ENCODE measurements at regions not wholly inside any gene's neighbourhood (a gene's known extent, or its start where the extent isn't known, plus 50 kb on each side); places are given as distances from the start of the nearest gene placed in this dataset.

GRCh38 chr5:174386846-174387245 lies 337.5 kb upstream of the MSX2 start:
- Histone ChIP-seq H3K9me3 (ENCODE audit: control insufficient read depth in 1 of 2, insufficient read depth in 1 of 2, low read depth in 1 of 2, low read length in 2 of 2) (no peaks in the 10 kb centered on the region), H3K27ac (ENCODE audit: low read depth, low read length) (no peak overlapping the region), H4K20me1 (ENCODE audit: insufficient read depth) (no peaks in the 10 kb centered on the region), H3K36me3 (ENCODE audit: control insufficient read depth in 1 of 2, insufficient read depth in 2 of 2, low read length in 2 of 2) (no peaks in the 10 kb centered on the region), H3K4me3 (replicated peaks in 1 of 2; ENCODE audit: low read depth in 1 of 2, low read length in 2 of 2) (no peak overlapping the region), H3K27me3 (ENCODE audit: insufficient read depth, low read length) (peaks cover 40% of the 10 kb centered on the region), H3K9ac (ENCODE audit: low read length) (no peak overlapping the region), H3K9me2 (ENCODE audit: insufficient read depth) (no peaks in the 10 kb centered on the region), H3K79me2 (ENCODE audit: insufficient read depth, low read length) (no peaks in the 10 kb centered on the region), H3K4me2 (ENCODE audit: low read length) (no peak overlapping the region), H2AFZ (ENCODE audit: low read depth, low read length, poor library complexity, severe bottlenecking) (no peak overlapping the region), H3K4me1 (ENCODE audit: control insufficient read depth in 1 of 2, insufficient read depth in 2 of 2, low read length in 2 of 2) (peaks cover 8 to 21% of the 10 kb centered on the region in 2 experiments)
- BruUV-seq (replicated peaks) = no TSS peak
- DNase-seq (ENCODE audit: low read depth, low spot score) (no peak), ATAC-seq (no peak)
- ChIA-PET POLR2A (no interaction called here), RAD21 (ENCODE audit: low non-redundant PET in 1 of 2, low total read pairs in 2 of 2, uncharacterized antibody in 2 of 2, unreplicated experiment in 2 of 2) (no interaction called here), CTCF (no interaction called here)
- TF ChIP-seq ELF1 (IDR thresholded peaks at IDR 0.05; ENCODE audit: borderline replicate concordance, low read depth) = no peak
- no peak for TF ChIP-seq EGR1 (IDR thresholded peaks at IDR 0.05; ENCODE audit: low read depth)
- no peak for TF ChIP-seq EZH2 (IDR thresholded peaks at IDR 0.05)
- intact Hi-C loops (cut with micrococcal nuclease) = no loop called here

GRCh38 chr5:174387448-174387847 lies 336.9 kb upstream of the MSX2 start:
- BruUV-seq (replicated peaks) = no TSS peak
- TF ChIP-seq ZNF274 (IDR thresholded peaks at IDR 0.05; ENCODE audit: low read depth, low read length) (no peak), RAD21 (IDR thresholded peaks at IDR 0.05; ENCODE audit: low read depth) (no peak), EZH2 (IDR thresholded peaks at IDR 0.05) (no peak), CEBPB (IDR thresholded peaks at IDR 0.05; ENCODE audit: low read depth) (no peak), CTCF (IDR thresholded peaks at IDR 0.05 in 2 of 3, conservative IDR thresholded peaks at IDR 0.05 in 1 of 3; ENCODE audit: borderline replicate concordance in 1 of 3, insufficient read depth in 1 of 3, low read depth in 2 of 3, low read length in 2 of 3) (no peak), EZH2phosphoT487 (IDR thresholded peaks at IDR 0.05; ENCODE audit: borderline replicate concordance) (no peak), POLR2A (IDR thresholded peaks at IDR 0.05; ENCODE audit: borderline replicate concordance, extremely low read depth, insufficient read depth, insufficient read length) (no peak), JUND (IDR thresholded peaks at IDR 0.05) (no peak), ZFX (IDR thresholded peaks at IDR 0.05) (no peak), ZBTB33 (IDR thresholded peaks at IDR 0.05; ENCODE audit: extremely low read depth, insufficient replicate concordance, low read length) (no peak), POLR2AphosphoS5 (IDR thresholded peaks at IDR 0.05; ENCODE audit: low read depth, low read length) (no peak), ELF1 (IDR thresholded peaks at IDR 0.05; ENCODE audit: borderline replicate concordance, low read depth) (no peak), MAX (IDR thresholded peaks at IDR 0.05) (no peak), ATF3 (IDR thresholded peaks at IDR 0.05) (no peak)

More at GRCh38 chr5:174387448-174387847, 336.9 kb upstream of the MSX2 start:
- Histone ChIP-seq H3K9me2 (ENCODE audit: insufficient read depth) (no peaks in the 10 kb centered on the region), H2AFZ (ENCODE audit: low read depth, low read length, poor library complexity, severe bottlenecking) (no peak overlapping the region), H4K20me1 (ENCODE audit: insufficient read depth) (no peaks in the 10 kb centered on the region), H3K79me2 (ENCODE audit: insufficient read depth, low read length) (no peaks in the 10 kb centered on the region), H3K9ac (ENCODE audit: low read length) (no peak overlapping the region), H3K4me3 (replicated peaks in 1 of 2; ENCODE audit: low read depth in 1 of 2, low read length in 2 of 2) (no peak overlapping the region), H3K36me3 (ENCODE audit: control insufficient read depth in 1 of 2, insufficient read depth in 2 of 2, low read length in 2 of 2) (no peaks in the 10 kb centered on the region), H3K4me2 (ENCODE audit: low read length) (no peak overlapping the region), H3K27ac (ENCODE audit: low read depth, low read length) (no peak overlapping the region), H3K4me1 (ENCODE audit: control insufficient read depth in 1 of 2, insufficient read depth in 2 of 2, low read length in 2 of 2) (peaks cover 7 to 15% of the 10 kb centered on the region in 2 experiments), H3K9me3 (ENCODE audit: control insufficient read depth in 1 of 2, insufficient read depth in 1 of 2, low read depth in 1 of 2, low read length in 2 of 2) (no peaks in the 10 kb centered on the region), H3K27me3 (ENCODE audit: insufficient read depth, low read length) (peaks cover 45% of the 10 kb centered on the region)
- POLR2A ChIA-PET = no interaction called here
- intact Hi-C loops (cut with micrococcal nuclease) = no loop called here
- CTCF ChIA-PET = no interaction called here
- ATAC-seq (no peak), DNase-seq (ENCODE audit: low read depth, low spot score) (no peak)
- RAD21 ChIA-PET (ENCODE audit: low non-redundant PET in 1 of 2, low total read pairs in 2 of 2, uncharacterized antibody in 2 of 2, unreplicated experiment in 2 of 2) = no interaction called here

Measured in HCT116 (cell line).